SK-N-MC (cell line): ENCODE measurements at regions not wholly inside any gene's neighbourhood (a gene's known extent, or its start where the extent isn't known, plus 50 kb on each side); places are given as distances from the start of the nearest gene placed in this dataset.

Source experiments
- EZH2 ChIP-seq: fragments of 200-600 bp; sonication (generic); IDR thresholded peaks from one replicate; pipeline ENCODE4 v1.6.1; 2017; ENCODE audit warnings: antibody characterized with exemption
- FOXP2 ChIP-seq: optimal IDR thresholded peaks from 2 replicates; pipeline ENCODE3; 2011; ENCODE audit warnings: mild to moderate bottlenecking, moderate library complexity; ENCODE audit not compliant: insufficient read depth; ENCODE audit errors: extremely low read length, control extremely low read depth
- POLR2AphosphoS5 ChIP-seq: IDR thresholded peaks from 2 replicates; pipeline ENCODE4 v1.6.1; 2012; ENCODE audit warnings: mild to moderate bottlenecking, low read depth, low read length, borderline replicate concordance

DNA sequence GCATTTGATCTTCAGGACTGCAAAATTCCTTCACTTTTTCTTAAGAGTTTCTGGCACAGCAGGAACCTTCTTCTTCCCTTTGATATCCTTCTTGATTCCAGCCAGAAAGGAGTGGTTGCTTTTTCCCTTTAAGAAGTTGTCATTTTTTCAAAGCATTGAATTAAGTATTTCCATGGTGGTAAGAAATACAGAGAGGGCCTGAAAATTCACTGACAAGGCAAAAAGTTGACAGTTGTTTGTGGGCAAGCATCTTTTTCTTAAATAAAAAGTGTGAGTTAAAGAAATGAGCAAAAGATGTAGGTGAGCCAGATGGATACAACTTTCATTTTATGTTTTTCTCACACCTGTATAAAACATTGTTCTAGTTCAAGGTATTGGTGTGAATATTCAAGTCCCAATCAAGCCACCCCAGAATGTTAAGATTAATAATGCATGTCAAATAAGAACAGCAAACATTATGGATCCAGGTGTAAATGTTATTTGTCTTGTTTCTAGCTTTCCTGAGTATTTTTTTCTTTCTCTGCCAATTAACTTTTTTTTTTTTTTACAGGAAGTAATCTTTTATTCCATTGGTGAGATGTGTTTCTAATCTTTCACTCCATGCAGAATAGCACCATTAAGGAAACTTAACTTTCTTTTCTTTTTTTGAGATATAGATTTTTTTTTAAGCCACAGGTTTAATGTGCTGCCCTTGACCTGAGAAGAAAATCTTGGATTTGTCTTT is 334.3 kb upstream of the SEMA3A start:
- TF ChIP-seq EZH2, result no peak
- TF ChIP-seq POLR2AphosphoS5, result no peak
- no peak for TF ChIP-seq FOXP2
